ENCODE measurements at regions not wholly inside any gene's neighbourhood (a gene's known extent, or its start where the extent isn't known, plus 50 kb on each side); places are given as distances from the start of the nearest gene placed in this dataset.
A peak's percentile ranks its signal among the peaks of the same experiment; 100 is the strongest.
"Not testable (repeated sequence)": the region's sequence is repeated elsewhere in the genome, so short reads cannot be mapped to it uniquely, and the experiment has no call there.

DNA sequence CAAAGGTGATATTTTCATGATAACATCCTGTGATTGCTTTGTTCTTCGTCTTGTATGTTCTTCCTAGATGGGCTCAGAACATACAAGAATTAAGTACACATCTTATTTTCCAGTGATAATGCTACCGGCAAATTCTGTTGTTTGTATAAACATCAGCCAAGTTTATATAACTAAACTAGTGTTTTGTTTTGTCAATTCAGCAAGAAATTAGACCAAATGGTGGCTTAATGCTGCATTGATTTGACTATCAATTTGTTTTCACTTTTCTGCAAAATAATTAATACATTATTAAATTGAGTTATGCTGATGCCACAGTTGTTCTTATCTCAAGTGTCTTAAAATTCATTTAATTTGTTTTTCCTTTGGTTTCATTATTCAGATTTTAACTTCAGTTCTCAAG is 177.7 kb downstream of the OR4F29 start:
- in situ Hi-C loops (cut with HindIII; ENCODE audit: low pct_unique_long_range_greater_than_20kb, low sequenced_read_pairs); DNase-seq (ENCODE audit: low read depth): not testable (repeated sequence)

DNA sequence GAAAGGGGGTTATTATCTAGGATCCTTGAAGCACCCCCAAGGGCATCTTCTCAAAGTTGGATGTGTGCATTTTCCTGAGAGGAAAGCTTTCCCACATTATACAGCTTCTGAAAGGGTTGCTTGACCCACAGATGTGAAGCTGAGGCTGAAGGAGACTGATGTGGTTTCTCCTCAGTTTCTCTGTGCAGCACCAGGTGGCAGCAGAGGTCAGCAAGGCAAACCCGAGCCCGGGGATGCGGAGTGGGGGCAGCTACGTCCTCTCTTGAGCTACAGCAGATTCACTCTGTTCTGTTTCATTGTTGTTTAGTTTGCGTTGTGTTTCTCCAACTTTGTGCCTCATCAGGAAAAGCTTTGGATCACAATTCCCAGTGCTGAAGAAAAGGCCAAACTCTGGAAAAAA is 183.7 kb downstream of the OR4F29 start:
- DNase-seq (ENCODE audit: low read depth): peak; percentile 0

More for the DNA sequence above, 183.7 kb downstream of the OR4F29 start:
- in situ Hi-C loops (cut with HindIII; ENCODE audit: low pct_unique_long_range_greater_than_20kb, low sequenced_read_pairs): not testable (repeated sequence)

Measured in Caki2 (cell line).